IMR-90 (cell line): ENCODE measurements at regions not wholly inside any gene's neighbourhood (a gene's known extent, or its start where the extent isn't known, plus 50 kb on each side); places are given as distances from the start of the nearest gene placed in this dataset.

Source experiments
- ATAC-seq: fragments of 200-7000 bp; cut with Tn5 transposase; 2 replicates; pipeline ENCODE4 v1.9.1; 2020; ENCODE audit warnings: low read depth, mild to moderate bottlenecking, moderate library complexity
- BruUV-seq: library from RNA; stranded (reverse); fragments of 400-500 nt; replicated peaks from 2 replicates; lab custom pipeline; 2021; lab: Mats Ljungman, UMichigan
- CTCF ChIA-PET: fragments of 300-600 bp; formaldehyde crosslinking; extraction: SDS; loops from one replicate; lab custom pipeline; 2021; ENCODE audit warnings: antibody characterized with exemption; lab: Yijun Ruan, JAX
- POLR2A ChIA-PET: fragments of 300-600 bp; sonication (Branson Sonifier 250); formaldehyde crosslinking; loops from one replicate; lab custom pipeline; 2022; ENCODE audit warnings: antibody characterized with exemption; ENCODE audit not compliant: unreplicated experiment; lab: Charles Lee
- DNase-seq: peaks from one replicate; pipeline ENCODE4 v3.0.0; 2013
- H2AFZ ChIP-seq: replicated peaks from 2 replicates; pipeline ENCODE3; 2013; ENCODE audit warnings: low read length, mild to moderate bottlenecking; ENCODE audit not compliant: poor library complexity
- H2AK5ac ChIP-seq: 2 replicates; pipeline ENCODE4 v1.6.1; 2013; ENCODE audit warnings: low read depth, low read length, inconsistent platforms
- H2AK9ac ChIP-seq: replicated peaks from 2 replicates; pipeline ENCODE3; 2013; ENCODE audit warnings: mild to moderate bottlenecking, low read depth, low read length, moderate library complexity; ENCODE audit not compliant: poor library complexity
- H2BK120ac ChIP-seq: 2 replicates; pipeline ENCODE4 v1.6.1; 2013; ENCODE audit warnings: low read depth, low read length, inconsistent platforms
- H2BK15ac ChIP-seq: 3 replicates; pipeline ENCODE4 v1.6.1; 2013; ENCODE audit warnings: low read depth, low read length, inconsistent platforms
- H2BK20ac ChIP-seq: 2 replicates; pipeline ENCODE4 v1.6.1; 2013; ENCODE audit warnings: low read depth, mild to moderate bottlenecking, inconsistent platforms, low read length, moderate library complexity
- H2BK5ac ChIP-seq: 2 replicates; pipeline ENCODE4 v1.6.1; 2013; ENCODE audit warnings: mild to moderate bottlenecking, low read depth, low read length, inconsistent platforms; ENCODE audit not compliant: poor library complexity, severe bottlenecking
- H3K14ac ChIP-seq: replicated peaks from 2 replicates; pipeline ENCODE4 v1.6.1; 2013; ENCODE audit warnings: low read depth, low read length, inconsistent platforms
- H3K18ac ChIP-seq: 2 replicates; pipeline ENCODE4 v1.6.1; 2013; ENCODE audit warnings: low read depth, low read length, control low read depth
- H3K23ac ChIP-seq: 2 replicates; pipeline ENCODE4 v1.6.1; 2013; ENCODE audit warnings: low read depth, low read length, inconsistent platforms
- H3K27ac ChIP-seq: 2 replicates; pipeline ENCODE4 v1.5.1; 2013; ENCODE audit warnings: mild to moderate bottlenecking, control low read depth, low read length; ENCODE audit not compliant: insufficient read depth
- H3K27me3 ChIP-seq: 2 replicates; pipeline ENCODE4 v1.6.1; 2013; ENCODE audit warnings: low read length; ENCODE audit not compliant: control insufficient read depth, insufficient read depth
- H3K36me3 ChIP-seq: 2 replicates; pipeline ENCODE4 v1.6.1; 2013; ENCODE audit warnings: low read length, mixed read lengths; ENCODE audit not compliant: control insufficient read depth, insufficient read depth
- H3K4ac ChIP-seq: 2 replicates; pipeline ENCODE4 v1.6.1; 2013; ENCODE audit warnings: low read depth, low read length, inconsistent platforms
- H3K4me1 ChIP-seq: 2 replicates; pipeline ENCODE4 v1.6.1; 2013; ENCODE audit warnings: low read length, mixed read lengths; ENCODE audit not compliant: control insufficient read depth, insufficient read depth
- H3K4me2 ChIP-seq: 2 replicates; pipeline ENCODE4 v1.6.1; 2013; ENCODE audit warnings: low read depth, mild to moderate bottlenecking, control low read depth, low read length, moderate library complexity
- H3K4me3 ChIP-seq: 2 replicates; pipeline ENCODE4 v1.5.1; 2013; ENCODE audit warnings: low read depth, mild to moderate bottlenecking, control low read depth, low read length, moderate library complexity; ENCODE audit not compliant: insufficient read depth
- H3K56ac ChIP-seq: 2 replicates; pipeline ENCODE4 v1.6.1; 2013; ENCODE audit warnings: low read length, inconsistent platforms; ENCODE audit not compliant: insufficient read depth; ENCODE audit errors: extremely low read depth
- H3K79me1 ChIP-seq, 2 experiments: 2 replicates each; pipeline ENCODE4 v1.6.1; 2013; ENCODE audit warnings: low read length in 2 of 2, inconsistent platforms in 1 of 2, low read depth in 1 of 2
- H3K9ac ChIP-seq: 2 replicates; pipeline ENCODE4 v1.6.1; 2013; ENCODE audit warnings: low read depth, low read length, control low read depth
- H3K9me1 ChIP-seq: 2 replicates; pipeline ENCODE4 v1.6.1; 2013; ENCODE audit warnings: low read length, inconsistent platforms; ENCODE audit not compliant: insufficient read depth
- H3K9me3 ChIP-seq: 2 replicates; pipeline ENCODE4 v1.6.1; 2013; ENCODE audit warnings: low read length; ENCODE audit not compliant: control insufficient read depth, insufficient read depth
- H4K20me1 ChIP-seq: 2 replicates; pipeline ENCODE4 v1.6.1; 2013; ENCODE audit warnings: low read length, inconsistent platforms; ENCODE audit not compliant: insufficient read depth
- H4K5ac ChIP-seq: 2 replicates; pipeline ENCODE4 v1.6.1; 2013; ENCODE audit warnings: mild to moderate bottlenecking, low read depth, low read length, control low read depth
- H4K8ac ChIP-seq, 2 experiments: 2 replicates each; pipeline ENCODE4 v1.6.1; 2013; ENCODE audit warnings: low read depth in 2 of 2, low read length in 2 of 2, control low read depth in 1 of 2, inconsistent platforms in 1 of 2
- H4K91ac ChIP-seq: 2 replicates; pipeline ENCODE4 v1.6.1; 2013; ENCODE audit warnings: low read depth, low read length, inconsistent platforms; ENCODE audit not compliant: insufficient read depth
- BHLHE40 ChIP-seq: fragments of 150-350 bp; IDR thresholded peaks from 2 replicates; pipeline ENCODE4 v1.6.1; 2016; ENCODE audit warnings: mild to moderate bottlenecking, low read depth, low read length
- CEBPB ChIP-seq: IDR thresholded peaks from 2 replicates; pipeline ENCODE4 v1.6.1; 2012; ENCODE audit warnings: low read depth, low read length, improper control_type of control experiment
- CHD1 ChIP-seq: IDR thresholded peaks from 2 replicates; pipeline ENCODE4 v1.6.1; 2012; ENCODE audit warnings: low read depth, low read length, improper control_type of control experiment
- FOS ChIP-seq: fragments of 150-350 bp; IDR thresholded peaks from 2 replicates; pipeline ENCODE4 v1.6.1; 2016; ENCODE audit warnings: low read depth, low read length
- MAFK ChIP-seq: IDR thresholded peaks from 2 replicates; pipeline ENCODE4 v1.6.1; 2012; ENCODE audit warnings: low read depth, low read length, improper control_type of control experiment
- MAZ ChIP-seq: IDR thresholded peaks from 2 replicates; pipeline ENCODE4 v1.6.1; 2012; ENCODE audit warnings: low read depth, mild to moderate bottlenecking, low read length, improper control_type of control experiment, moderate library complexity, borderline replicate concordance
- MXI1 ChIP-seq: IDR thresholded peaks from 2 replicates; pipeline ENCODE4 v1.6.1; 2012; ENCODE audit warnings: low read depth, mild to moderate bottlenecking, low read length, moderate library complexity, borderline replicate concordance
- NFE2L2 ChIP-seq: fragments of 150-350 bp; IDR thresholded peaks from 2 replicates; pipeline ENCODE4 v1.6.1; 2016; ENCODE audit warnings: low read depth, mild to moderate bottlenecking, low read length
- POLR2A ChIP-seq: IDR thresholded peaks from 2 replicates; pipeline ENCODE4 v1.6.1; 2012; ENCODE audit warnings: mild to moderate bottlenecking, low read depth, low read length
- RAD21 ChIP-seq: IDR thresholded peaks from 2 replicates; pipeline ENCODE4 v1.6.1; 2012; ENCODE audit warnings: low read length, improper control_type of control experiment
- RCOR1 ChIP-seq: IDR thresholded peaks from 2 replicates; pipeline ENCODE4 v1.6.1; 2012; ENCODE audit warnings: mild to moderate bottlenecking, low read length, improper control_type of control experiment; ENCODE audit not compliant: insufficient replicate concordance
- RFX5 ChIP-seq: IDR thresholded peaks from 2 replicates; pipeline ENCODE4 v1.8.0; 2012; ENCODE audit warnings: low read depth, mild to moderate bottlenecking, low read length, moderate library complexity
- USF2 ChIP-seq: fragments of 150-350 bp; IDR thresholded peaks from 2 replicates; pipeline ENCODE4 v1.6.1; 2017; ENCODE audit warnings: mild to moderate bottlenecking, antibody characterized with exemption, low read length, low read depth
- WGBS, 2 experiments: methylation state at CpG; one replicate each; pipeline versions ENCODE4 v1.1.5 to v1.1.7; 2013; ENCODE audit warnings: missing lambda C conversion rate in 2 of 2; ENCODE audit not compliant: insufficient read length in 1 of 2; ENCODE audit errors: extremely low coverage in 2 of 2; 5-methylcytosine and 5-hydroxymethylcytosine counted together
- dilution Hi-C: fragments of 300-500 bp; cut with HindIII; formaldehyde crosslinking; loops from one replicate; pipeline ENCODE4 v1.14.3; 2018; ENCODE audit warnings: low sequenced_read_pairs; ENCODE audit not compliant: unreplicated experiment
- in situ Hi-C: fragments of 300-500 bp; cut with MboI; formaldehyde crosslinking; loops from 3 replicates; pipeline ENCODE4 v1.14.3; 2019; ENCODE audit warnings: low sequenced_read_pairs, inconsistent platforms, mixed read lengths
- intact Hi-C: fragments of 100-400 bp; cut with micrococcal nuclease; formaldehyde crosslinking; loops from 2 replicates; pipeline ENCODE4 v1.10.0; 2022
- TF ChIP-seq, protein P1 (sequence below): fragments of 150-350 bp; IDR thresholded peaks from 2 replicates; pipeline ENCODE4 v1.6.1; 2016; ENCODE audit warnings: low read depth, mild to moderate bottlenecking, low read length, moderate library complexity, borderline replicate concordance

- Histone ChIP-seq H3K23ac (no peak overlapping the region), H3K4me1 (0 out of 2 replicates have a peak, but pooled peaks cover 2% of the 10 kb centered on the region), H3K4me3 (no peak overlapping the region), H2BK5ac (no peak overlapping the region), H2BK120ac (no peak overlapping the region), H2BK15ac (no peak overlapping the region), H3K4ac (no peak overlapping the region), H3K9me1 (no peaks in the 10 kb centered on the region), H3K9me3 (no peaks in the 10 kb centered on the region), H3K4me2 (no peak overlapping the region), H3K27me3 (no peaks in the 10 kb centered on the region), H3K27ac (no peak overlapping the region), H2BK20ac (no peak overlapping the region), H2AK9ac (no peak overlapping the region), H3K36me3 (no peaks in the 10 kb centered on the region), H3K56ac (no peak overlapping the region), H3K18ac (no peak overlapping the region), H2AFZ (no peak overlapping the region), H4K8ac (no peak overlapping the region), H4K20me1 (no peaks in the 10 kb centered on the region), H4K5ac (no peak overlapping the region), H3K9ac (no peak overlapping the region), H3K14ac (no peak overlapping the region), H4K91ac (no peak overlapping the region), H2AK5ac (no peak overlapping the region), H3K79me1 (no peaks in the 10 kb centered on the region)
- no peak for TF ChIP-seq BHLHE40
- no peak for TF ChIP-seq RAD21
- no peak for TF ChIP-seq MAZ
- TF ChIP-seq, protein P1, sequence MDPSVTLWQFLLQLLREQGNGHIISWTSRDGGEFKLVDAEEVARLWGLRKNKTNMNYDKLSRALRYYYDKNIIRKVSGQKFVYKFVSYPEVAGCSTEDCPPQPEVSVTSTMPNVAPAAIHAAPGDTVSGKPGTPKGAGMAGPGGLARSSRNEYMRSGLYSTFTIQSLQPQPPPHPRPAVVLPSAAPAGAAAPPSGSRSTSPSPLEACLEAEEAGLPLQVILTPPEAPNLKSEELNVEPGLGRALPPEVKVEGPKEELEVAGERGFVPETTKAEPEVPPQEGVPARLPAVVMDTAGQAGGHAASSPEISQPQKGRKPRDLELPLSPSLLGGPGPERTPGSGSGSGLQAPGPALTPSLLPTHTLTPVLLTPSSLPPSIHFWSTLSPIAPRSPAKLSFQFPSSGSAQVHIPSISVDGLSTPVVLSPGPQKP, result no peak
- no peak for TF ChIP-seq POLR2A
- no peak for TF ChIP-seq FOS
- TF ChIP-seq CEBPB, result no peak
- no peak for TF ChIP-seq RCOR1
- TF ChIP-seq RFX5, result no peak
- TF ChIP-seq USF2, result no peak
- no peak for TF ChIP-seq CHD1
- no peak for TF ChIP-seq MAFK
- no peak for TF ChIP-seq NFE2L2
- TF ChIP-seq MXI1, result no peak
- WGBS, 2 experiments, result 35% methylated on average over 2 of the region's 5 CpGs; no CpG with 5 or more reads in 1 of the 2 experiments
- dilution Hi-C loops, result no loop called here
- BruUV-seq, result no TSS peak
- no peak for ATAC-seq
- intact Hi-C loops, result no loop called here
- ChIA-PET POLR2A (no interaction called here), CTCF (no interaction called here)
- in situ Hi-C loops, result no loop called here
- DNase-seq, result no peak
Observed at GRCh38 chr6:5909721-5910120, 97.0 kb downstream of the NRN1 start.
